A549 (cell line): ENCODE measurements at regions not wholly inside any gene's neighbourhood (a gene's known extent, or its start where the extent isn't known, plus 50 kb on each side); places are given as distances from the start of the nearest gene placed in this dataset.

Experiments used
- ATAC-seq, 2 experiments: fragments of 200-7000 bp in 1 of 2; fragments of >200 bp in 1 of 2; cut with Nextera tagmentation in 1 of 2; cut with Tn5 transposase in 1 of 2; 3 replicates each; pipeline versions ENCODE4 v1.8.0 to v1.9.1; 2018 to 2020; ENCODE audit warnings: mild to moderate bottlenecking in 1 of 2, moderate library complexity in 1 of 2
- CTCF ChIA-PET: fragments of 300-600 bp; sonication (Branson Sonifier 250); formaldehyde crosslinking; extraction: SDS; loops from one replicate; lab custom pipeline; 2021; ENCODE audit warnings: antibody characterized with exemption, inconsistent platforms; lab: Yijun Ruan, JAX
- POLR2A ChIA-PET: fragments of 350-600 bp; formaldehyde crosslinking; extraction: SDS; loops from one replicate; lab custom pipeline; 2021; ENCODE audit warnings: antibody characterized with exemption, inconsistent platforms; lab: Yijun Ruan, JAX
- DNase-seq, 2 experiments: peaks; one replicate each; pipeline versions ENCODE4 v3.0.0 to v3.0.0-alpha.2; 2011 to 2016; ENCODE audit warnings: low read depth in 1 of 2, low spot score in 1 of 2
- FAIRE-seq: peaks from 2 replicates; lab custom pipeline; 2011; peaks lifted over from hg19 to GRCh38; lab: Jason Lieb, UNC
- H3K27ac ChIP-seq, 2 experiments: fragments of >200 bp; sonication (Bioruptor Twin); formaldehyde crosslinking; 3 replicates each; pipeline ENCODE4 v1.5.1; 2016 to 2017
- H3K4me1 ChIP-seq: fragments of >200 bp; sonication (Bioruptor Twin); formaldehyde crosslinking; 3 replicates; pipeline ENCODE4 v1.6.1; 2016
- H3K4me2 ChIP-seq: fragments of >200 bp; sonication (Bioruptor Twin); formaldehyde crosslinking; 3 replicates; pipeline ENCODE4 v1.6.1; 2016
- H3K4me3 ChIP-seq: fragments of >200 bp; sonication (Bioruptor Twin); formaldehyde crosslinking; 3 replicates; pipeline ENCODE4 v1.5.1; 2016
- H3K9me3 ChIP-seq: fragments of >200 bp; sonication (Bioruptor Twin); formaldehyde crosslinking; 3 replicates; pipeline ENCODE4 v1.6.1; 2016
- BCL3 ChIP-seq: fragments of >200 bp; sonication (Bioruptor Twin); formaldehyde crosslinking; IDR thresholded peaks from 3 replicates; pipeline ENCODE4 v1.6.1; 2016
- ELK1 ChIP-seq: fragments of 150-350 bp; IDR thresholded peaks from 2 replicates; pipeline ENCODE4 v1.6.1; 2014; ENCODE audit warnings: low read depth, mild to moderate bottlenecking, low read length
- ESRRA ChIP-seq: fragments of 150-350 bp; IDR thresholded peaks from 2 replicates; pipeline ENCODE4 v1.6.1; 2014; ENCODE audit warnings: mild to moderate bottlenecking, low read length, borderline replicate concordance
- FOSB ChIP-seq: fragments of 250-450 bp; sonication (Bioruptor Pico); IDR thresholded peaks from 2 replicates; pipeline ENCODE4 v1.5.0; 2020; ENCODE audit warnings: mild to moderate bottlenecking, moderate library complexity
- FOXS1 ChIP-seq: fragments of 250-450 bp; sonication (Bioruptor Pico); IDR thresholded peaks from 2 replicates; pipeline ENCODE4 v1.5.0; 2020; ENCODE audit warnings: mild to moderate bottlenecking, moderate library complexity
- HDAC2 ChIP-seq: fragments of 200-600 bp; sonication (generic); IDR thresholded peaks from 2 replicates; pipeline ENCODE4 v1.6.1; 2016
- HES2 ChIP-seq: fragments of >200 bp; sonication (Bioruptor Twin); formaldehyde crosslinking; IDR thresholded peaks from 2 replicates; pipeline ENCODE4 v1.6.1; 2016
- HOXB5 ChIP-seq: fragments of 250-450 bp; sonication (Bioruptor Pico); IDR thresholded peaks from 2 replicates; pipeline ENCODE4 v1.5.0; 2020; ENCODE audit warnings: mild to moderate bottlenecking, moderate library complexity
- JUN ChIP-seq, 2 experiments: fragments of >200 bp; sonication (Bioruptor Twin); formaldehyde crosslinking; IDR thresholded peaks; 2 replicates in 1 of 2; 3 replicates in 1 of 2; pipeline ENCODE4 v1.6.1; 2016 to 2017
- KDM1A ChIP-seq: fragments of 200-600 bp; sonication (generic); IDR thresholded peaks from 2 replicates; pipeline ENCODE4 v1.6.1; 2016; ENCODE audit warnings: low read depth, mild to moderate bottlenecking
- KDM5A ChIP-seq: fragments of 200-600 bp; sonication (generic); IDR thresholded peaks from 2 replicates; pipeline ENCODE4 v1.6.1; 2016; ENCODE audit warnings: antibody characterized with exemption, mild to moderate bottlenecking
- MAFK ChIP-seq: fragments of 450-650 bp; IDR thresholded peaks from 2 replicates; pipeline ENCODE4 v1.6.1; 2014; ENCODE audit not compliant: partially characterized antibody
- MAZ ChIP-seq: fragments of 150-350 bp; IDR thresholded peaks from 2 replicates; pipeline ENCODE4 v1.6.1; 2014; ENCODE audit warnings: antibody characterized with exemption, low read depth, low read length, borderline replicate concordance
- NFE2L2 ChIP-seq: fragments of 150-350 bp; conservative IDR thresholded peaks from 2 replicates; pipeline ENCODE4 v1.6.1; 2014; ENCODE audit warnings: low read length
- REST ChIP-seq: fragments of 200-600 bp; sonication (generic); IDR thresholded peaks from 2 replicates; pipeline ENCODE4 v1.6.1; 2016; ENCODE audit warnings: antibody characterized with exemption, mild to moderate bottlenecking, moderate library complexity
- SMC3 ChIP-seq: fragments of >200 bp; sonication (Bioruptor Twin); formaldehyde crosslinking; IDR thresholded peaks from 3 replicates; pipeline ENCODE4 v1.6.1; 2018; ENCODE audit warnings: inconsistent platforms
- TFCP2L1 ChIP-seq: fragments of 250-450 bp; sonication (Bioruptor Pico); IDR thresholded peaks from 2 replicates; pipeline ENCODE4 v1.5.0; 2021; ENCODE audit warnings: mild to moderate bottlenecking
- USF2 ChIP-seq: fragments of 450-650 bp; IDR thresholded peaks from 2 replicates; pipeline ENCODE4 v1.6.1; 2014; ENCODE audit warnings: antibody characterized with exemption
- ZSCAN20 ChIP-seq: fragments of 250-450 bp; sonication (Bioruptor Pico); IDR thresholded peaks from 2 replicates; pipeline ENCODE4 v1.8.0; 2022; ENCODE audit warnings: mild to moderate bottlenecking, moderate library complexity
- WGBS: methylation state at CpG from one replicate; pipeline ENCODE4 v1.1.6; 2017; ENCODE audit errors: missing lambda C conversion rate; 5-methylcytosine and 5-hydroxymethylcytosine counted together

GRCh38 chr2:47239119-47239969, 63.0 kb upstream of the CALM2 start:
- ChIA-PET CTCF (interaction anchor here (0.8 to 3.7 kb wide), 5 partner anchors 11 to 84 kb away, joined by 4 to 34 read pairs (median 5); no protein-coding TSS in a partner anchor), POLR2A (no interaction called here)
- H3K9me3 ChIP-seq = no peaks in the 10 kb centered on the region
- ATAC-seq (no peak), DNase-seq (no peak), FAIRE-seq (no peak)
- TF ChIP-seq ZSCAN20 (CRISPR knock-in tag) (no peak), ELK1 (no peak), SMC3 (no peak), ESRRA (no peak), KDM1A (no peak), NFE2L2 (no peak), KDM5A (no peak), JUN (IDR thresholded peaks at IDR 0.05) (no peak), HES2 (no peak), USF2 (no peak), FOSB (CRISPR knock-in tag) (no peak)
- no peak overlapping the region; a peak in 1 of 6 replicates for H3K27ac ChIP-seq
- WGBS = 84% methylated on average over 8 of the region's 8 CpGs
- no peak overlapping the region for H3K4me2 ChIP-seq
- no peak overlapping the region for H3K4me3 ChIP-seq
- peaks cover 10% of the 10 kb centered on the region; the same call in 1 of the 3 replicates for H3K4me1 ChIP-seq

- H3K4me3 ChIP-seq = no peak overlapping the region
- DNase-seq (no peak), ATAC-seq (peak in 1 of 2 experiments; percentile 29; a peak in 1 of 6 replicates), FAIRE-seq (no peak)
- CTCF ChIA-PET = interaction anchor here (0.8 to 3.7 kb wide), 5 partner anchors 10 to 84 kb away, joined by 4 to 34 read pairs (median 5); no protein-coding TSS in a partner anchor
- H3K4me2 ChIP-seq = no peak overlapping the region
- 33% methylated on average over 1 of the region's 1 CpG for WGBS
- TF ChIP-seq FOXS1 (CRISPR knock-in tag) = no peak
- TF ChIP-seq MAFK = no peak
- TF ChIP-seq HDAC2 = no peak
- no peak for TF ChIP-seq ELK1
- TF ChIP-seq TFCP2L1 (CRISPR knock-in tag) = no peak
- TF ChIP-seq BCL3 = no peak
- no peak for TF ChIP-seq REST
- TF ChIP-seq HOXB5 (CRISPR knock-in tag) = no peak
- TF ChIP-seq MAZ = no peak
- POLR2A ChIA-PET = no interaction called here
- peaks cover 10% of the 10 kb centered on the region; the same call in 1 of the 3 replicates for H3K4me1 ChIP-seq
- no peak overlapping the region; a peak in 1 of 6 replicates for H3K27ac ChIP-seq
- H3K9me3 ChIP-seq = no peaks in the 10 kb centered on the region
These were observed 62.3 kb upstream of the CALM2 start for GRCh38 chr2:47238638-47239037.
